T-helper 2 cell treated with Interferon-gamma antibody and Interleukin-4, amounts not matched to agents 5 μg/mL and 100 μg/mL, for 36 hours (primary cell): ENCODE measurements at regions not wholly inside any gene's neighbourhood (a gene's known extent, or its start where the extent isn't known, plus 50 kb on each side); places are given as distances from the start of the nearest gene placed in this dataset.

Experiments used
- DNase-seq: peaks from one replicate; pipeline ENCODE4 v3.0.0; 2021; ENCODE audit warnings: low spot score
- H3K27ac Mint-ChIP-seq: one replicate; pipeline ENCODE4 v1.8.0; 2021; ENCODE audit warnings: mild to moderate bottlenecking, mixed read lengths
- H3K27me3 Mint-ChIP-seq: one replicate; pipeline ENCODE4 v1.8.0; 2021; ENCODE audit warnings: low read depth, mixed read lengths
- H3K36me3 Mint-ChIP-seq: one replicate; pipeline ENCODE4 v1.8.0; 2021; ENCODE audit warnings: low read depth, mixed read lengths
- H3K4me1 Mint-ChIP-seq: one replicate; pipeline ENCODE4 v1.8.0; 2021; ENCODE audit warnings: low read depth, mixed read lengths
- H3K4me3 Mint-ChIP-seq: one replicate; pipeline ENCODE4 v1.8.0; 2022; ENCODE audit warnings: mild to moderate bottlenecking, moderate library complexity, mixed read lengths
- H3K9me3 Mint-ChIP-seq: one replicate; pipeline ENCODE4 v1.8.0; 2021; ENCODE audit warnings: mixed read lengths

DNA sequence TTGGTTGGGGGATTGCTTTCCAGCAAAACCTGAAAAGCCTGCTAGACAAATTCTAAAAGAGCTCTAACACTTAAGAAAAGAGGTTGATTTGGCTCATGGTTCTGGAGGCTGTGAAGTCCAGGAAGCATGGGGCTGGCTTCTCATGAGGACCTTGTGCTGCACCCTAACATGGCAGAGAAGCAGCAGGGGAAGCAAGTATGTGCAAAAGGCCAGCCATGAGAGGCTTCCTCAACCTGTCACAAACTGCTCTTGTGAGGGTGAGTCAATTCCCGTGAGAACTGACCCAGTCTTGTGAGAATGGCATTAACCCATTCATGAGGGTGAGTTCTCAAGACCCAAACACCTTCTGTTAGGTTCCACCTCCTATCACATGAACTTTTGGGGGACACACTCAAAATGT lies 54.3 kb upstream of the IGFBP3 start:
- Mint-ChIP-seq H3K27me3 (no peaks in the 10 kb centered on the region), H3K27ac (no peak overlapping the region), H3K4me3 (no peak overlapping the region)

DNA sequence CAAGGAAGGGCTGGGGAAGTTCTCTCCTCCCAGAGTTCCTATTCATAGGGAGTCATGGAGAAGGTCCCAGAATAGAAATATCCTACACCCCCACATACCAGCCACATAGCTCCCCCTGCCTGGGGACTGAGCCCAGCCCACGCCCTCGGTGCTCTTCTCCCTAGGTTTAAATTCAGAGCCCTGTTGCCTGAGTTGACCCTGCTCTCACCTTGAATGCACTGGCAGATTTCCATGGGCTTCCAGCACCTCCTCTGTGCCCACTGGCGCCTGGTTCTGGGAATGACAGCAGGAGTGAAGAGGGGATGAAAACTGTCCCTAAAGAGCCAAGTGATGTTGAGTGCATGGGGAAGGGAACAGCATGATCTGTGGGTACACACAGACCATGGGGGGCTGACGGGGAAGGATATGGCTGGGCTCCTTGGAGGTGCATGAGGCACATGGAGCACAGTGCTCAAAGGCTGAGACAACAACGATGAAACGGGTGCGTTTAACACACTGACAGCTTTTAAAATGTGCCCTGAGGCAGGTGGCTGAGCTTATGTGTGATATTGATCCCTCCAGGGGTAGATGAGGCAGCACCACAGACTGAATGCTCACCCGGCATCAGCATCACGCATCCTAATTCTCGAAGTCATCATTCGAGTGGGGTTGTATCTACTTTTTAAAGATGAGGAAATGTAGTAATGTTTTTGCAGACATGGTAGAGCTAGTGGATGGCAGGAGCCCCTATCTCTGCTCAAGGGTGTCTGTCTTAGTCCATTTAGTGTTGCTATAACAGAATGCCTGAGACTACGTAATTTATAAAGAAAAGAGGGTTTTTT lies 53.7 kb upstream of the IGFBP3 start:
- Mint-ChIP-seq H3K27ac (no peak overlapping the region), H3K4me1 (no peaks in the 10 kb centered on the region), H3K27me3 (no peaks in the 10 kb centered on the region), H3K36me3 (no peaks in the 10 kb centered on the region), H3K4me3 (no peak overlapping the region), H3K9me3 (no peaks in the 10 kb centered on the region)
- DNase-seq: no peak

More for the DNA sequence above, 54.3 kb upstream of the IGFBP3 start:
- no peaks in the 10 kb centered on the region for H3K4me1 Mint-ChIP-seq
- H3K36me3 Mint-ChIP-seq: no peaks in the 10 kb centered on the region
- DNase-seq: no peak
- no peaks in the 10 kb centered on the region for H3K9me3 Mint-ChIP-seq

DNA sequence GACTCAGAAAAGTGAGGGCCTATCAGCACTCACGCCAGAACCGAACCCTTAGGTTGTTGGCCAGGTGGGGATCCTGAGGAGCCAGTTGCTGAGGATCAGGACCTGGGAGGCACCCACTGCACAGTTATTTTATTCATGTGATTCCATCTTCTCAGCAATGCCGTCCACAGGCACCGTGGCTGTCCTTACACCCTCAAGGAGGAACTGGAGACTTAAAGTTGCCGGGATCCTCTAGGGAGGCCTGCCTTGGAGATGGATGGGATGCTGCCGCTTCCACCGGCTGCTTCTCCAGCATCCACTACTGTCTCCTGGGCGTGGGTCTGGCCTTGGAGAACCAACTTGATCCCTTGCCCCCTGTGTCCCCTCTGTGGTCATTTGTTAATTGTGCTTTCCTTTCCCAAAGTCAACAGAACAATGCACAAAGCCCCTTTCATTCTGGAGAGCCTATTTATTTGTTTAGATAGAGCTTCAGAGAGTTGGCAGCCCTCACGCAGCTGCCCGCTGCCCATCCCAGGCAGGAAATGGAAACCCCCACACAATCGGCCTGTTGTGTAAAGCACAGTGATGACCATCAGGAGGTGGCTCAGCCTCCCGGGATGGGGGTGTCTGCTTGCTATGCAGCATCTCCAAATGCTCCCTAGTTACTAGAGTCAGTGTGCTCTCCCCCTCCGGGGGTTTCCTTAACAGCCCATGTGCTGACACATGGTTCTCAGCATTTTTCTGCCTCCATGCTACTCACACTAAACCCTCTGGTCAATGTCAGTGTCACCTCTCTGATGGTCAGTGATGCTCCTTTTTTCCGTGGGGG lies 52.9 kb upstream of the IGFBP3 start:
- H3K27me3 Mint-ChIP-seq: no peaks in the 10 kb centered on the region
- H3K4me1 Mint-ChIP-seq: no peaks in the 10 kb centered on the region
- H3K27ac Mint-ChIP-seq: no peak overlapping the region
- no peaks in the 10 kb centered on the region for H3K9me3 Mint-ChIP-seq
- no peaks in the 10 kb centered on the region for H3K36me3 Mint-ChIP-seq
- H3K4me3 Mint-ChIP-seq: no peak overlapping the region
- DNase-seq: no peak

DNA sequence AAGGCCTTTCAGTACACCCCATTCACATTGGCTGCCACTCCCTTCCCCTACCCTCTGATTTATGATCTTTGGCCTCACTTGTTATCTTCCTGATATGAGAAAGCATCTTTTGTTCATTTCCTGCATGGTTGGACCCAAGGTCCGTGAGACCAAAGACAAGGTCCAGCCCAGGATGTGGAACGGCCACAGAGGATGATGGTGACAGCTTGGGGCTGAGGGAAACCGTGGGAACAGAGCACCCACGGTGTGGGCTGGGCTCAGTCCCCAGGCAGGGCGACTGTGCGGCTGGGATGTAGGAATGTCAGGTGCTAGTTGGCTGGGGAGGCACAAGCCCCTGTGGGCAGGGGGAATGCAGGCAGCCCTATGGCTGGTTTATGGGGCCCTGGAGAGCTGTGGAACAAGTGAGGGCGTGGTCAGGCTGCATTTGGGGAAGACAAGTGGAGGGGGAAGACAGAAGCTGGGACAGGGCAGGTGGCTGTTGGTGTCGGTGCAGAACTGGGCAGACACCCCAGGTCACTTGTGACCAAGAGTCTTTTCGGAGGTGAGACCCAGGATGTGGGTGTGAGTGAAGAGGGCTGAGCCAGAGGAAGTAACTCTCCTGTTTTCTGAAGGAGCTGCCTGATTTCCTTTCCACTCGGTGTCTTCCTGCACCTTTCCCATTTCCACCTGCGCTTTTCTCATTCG lies 51.7 kb upstream of the IGFBP3 start:
- no peak for DNase-seq
- H3K27me3 Mint-ChIP-seq: no peaks in the 10 kb centered on the region
- H3K4me3 Mint-ChIP-seq: no peak overlapping the region
- H3K9me3 Mint-ChIP-seq: no peaks in the 10 kb centered on the region
- no peaks in the 10 kb centered on the region for H3K4me1 Mint-ChIP-seq
- H3K36me3 Mint-ChIP-seq: no peaks in the 10 kb centered on the region
- H3K27ac Mint-ChIP-seq: no peak overlapping the region

DNA sequence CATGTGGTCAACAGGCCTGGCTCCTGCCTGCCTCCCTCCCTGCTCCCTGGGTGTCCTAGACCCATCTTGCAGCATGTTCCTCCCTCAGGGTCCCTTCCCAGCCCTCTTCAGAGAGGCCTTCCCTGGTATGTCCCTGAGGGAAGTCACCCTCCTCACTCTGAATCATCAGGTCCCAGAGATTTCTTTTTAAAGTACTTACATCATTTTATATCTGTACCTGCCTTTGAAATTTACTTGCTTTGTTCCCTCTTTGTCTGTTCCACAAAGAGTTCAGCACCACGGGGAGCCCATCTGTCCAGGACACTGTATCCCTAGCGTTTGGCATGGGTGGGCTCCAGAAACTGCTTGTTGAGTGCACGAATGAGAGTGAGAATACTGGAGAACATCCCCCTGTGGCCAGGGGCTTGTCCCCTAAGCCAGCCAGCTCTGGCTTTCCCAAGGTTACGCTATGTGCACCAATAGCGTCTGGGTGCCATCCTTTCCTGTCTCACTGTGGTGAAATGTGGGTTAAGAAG lies 50.6 kb upstream of the IGFBP3 start:
- Mint-ChIP-seq H3K36me3 (no peaks in the 10 kb centered on the region), H3K27me3 (no peaks in the 10 kb centered on the region), H3K27ac (no peak overlapping the region), H3K9me3 (no peaks in the 10 kb centered on the region), H3K4me3 (no peak overlapping the region), H3K4me1 (no peaks in the 10 kb centered on the region)
- no peak for DNase-seq

DNA sequence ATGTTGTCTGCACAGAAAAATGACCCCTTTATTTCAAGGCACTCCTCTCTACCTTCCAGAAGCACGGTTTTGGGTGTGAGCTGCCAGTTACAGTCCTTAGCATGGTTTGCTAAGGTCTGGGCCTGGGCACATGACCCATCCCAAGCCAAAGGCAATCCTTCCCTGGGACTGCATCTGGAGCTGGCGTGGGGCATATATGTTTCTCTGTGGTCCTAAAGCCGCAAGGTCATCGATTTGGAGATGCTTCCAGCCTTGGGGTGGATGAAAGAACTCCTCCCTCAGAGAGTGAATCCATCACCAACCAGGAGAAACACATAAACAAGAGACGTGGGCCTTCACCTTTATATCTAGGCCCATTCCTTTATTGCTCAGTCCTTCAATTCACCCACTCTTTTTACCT lies 50.1 kb upstream of the IGFBP3 start:
- Mint-ChIP-seq H3K36me3 (no peaks in the 10 kb centered on the region), H3K9me3 (no peaks in the 10 kb centered on the region), H3K4me3 (no peak overlapping the region), H3K27ac (no peak overlapping the region), H3K27me3 (no peaks in the 10 kb centered on the region), H3K4me1 (no peaks in the 10 kb centered on the region)
- no peak for DNase-seq
